ENCODE measurements at regions not wholly inside any gene's neighbourhood (a gene's known extent, or its start where the extent isn't known, plus 50 kb on each side); places are given as distances from the start of the nearest gene placed in this dataset.

DNA sequence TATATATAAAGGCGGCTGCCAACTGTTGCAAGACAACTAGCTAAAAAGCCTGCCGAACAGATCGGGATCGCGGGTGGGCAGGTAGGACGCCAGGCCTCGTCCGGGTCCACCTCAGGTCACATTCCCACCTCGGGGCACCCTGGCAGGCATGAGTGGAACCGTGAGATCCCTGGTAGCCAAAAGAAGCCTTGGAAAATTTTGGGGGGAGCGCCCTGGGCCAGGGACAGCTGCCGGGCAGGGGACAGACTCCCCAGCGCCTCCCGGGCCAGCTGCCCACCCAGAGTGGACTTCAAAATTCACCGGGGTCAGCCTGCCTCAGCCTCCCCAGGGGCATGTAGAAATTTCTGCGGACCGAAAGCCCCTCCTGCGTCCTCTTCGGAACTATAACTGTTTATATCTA, 760.9 kb downstream of the KCNJ18 start:
- no peak for DNase-seq

DNA sequence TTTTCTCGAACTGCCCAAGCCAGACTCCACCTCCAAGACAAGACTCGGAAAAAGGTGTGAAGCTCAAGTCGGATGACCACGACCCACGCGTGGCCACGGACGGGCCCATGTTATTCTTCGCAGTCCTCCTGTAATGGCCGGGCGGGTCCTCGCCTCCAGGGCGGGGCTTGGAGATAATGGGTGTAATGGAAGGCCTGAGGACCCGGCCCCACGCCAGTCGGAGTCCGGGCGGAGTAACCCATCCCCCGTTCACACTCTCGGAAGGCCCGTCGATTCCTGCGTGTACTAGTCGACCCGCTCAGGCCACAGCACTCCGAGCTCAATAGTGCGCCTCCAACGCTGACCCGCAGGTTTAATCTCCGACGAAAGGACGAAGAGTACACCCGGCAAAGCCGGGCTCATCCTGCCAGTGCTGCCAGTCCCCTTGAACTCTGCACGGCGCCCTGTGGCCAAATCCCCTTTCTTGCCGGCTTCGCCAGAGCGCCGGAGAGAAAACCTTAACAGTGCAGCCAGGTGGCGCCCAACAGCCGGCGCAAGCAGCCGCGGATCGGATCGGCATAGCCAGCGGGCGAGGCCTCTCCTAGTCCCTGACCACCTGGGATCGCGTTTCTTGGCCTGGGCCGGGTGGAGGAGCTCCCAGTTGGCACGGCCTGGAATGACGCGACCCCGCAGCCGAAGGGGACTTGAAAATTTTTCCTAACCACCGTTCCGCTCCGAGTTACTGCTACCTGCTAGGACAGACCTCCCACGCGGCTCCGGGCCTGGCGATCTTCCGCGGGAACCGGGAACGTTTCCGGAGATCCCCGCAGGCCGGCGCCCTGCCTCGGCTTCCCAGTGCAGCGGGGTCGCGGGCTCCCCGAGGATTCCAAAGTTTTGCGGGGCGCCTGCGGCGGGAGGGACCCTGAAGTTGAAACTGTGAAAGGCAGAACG, 762.0 kb downstream of the KCNJ18 start:
- DNase-seq, result no peak

DNA sequence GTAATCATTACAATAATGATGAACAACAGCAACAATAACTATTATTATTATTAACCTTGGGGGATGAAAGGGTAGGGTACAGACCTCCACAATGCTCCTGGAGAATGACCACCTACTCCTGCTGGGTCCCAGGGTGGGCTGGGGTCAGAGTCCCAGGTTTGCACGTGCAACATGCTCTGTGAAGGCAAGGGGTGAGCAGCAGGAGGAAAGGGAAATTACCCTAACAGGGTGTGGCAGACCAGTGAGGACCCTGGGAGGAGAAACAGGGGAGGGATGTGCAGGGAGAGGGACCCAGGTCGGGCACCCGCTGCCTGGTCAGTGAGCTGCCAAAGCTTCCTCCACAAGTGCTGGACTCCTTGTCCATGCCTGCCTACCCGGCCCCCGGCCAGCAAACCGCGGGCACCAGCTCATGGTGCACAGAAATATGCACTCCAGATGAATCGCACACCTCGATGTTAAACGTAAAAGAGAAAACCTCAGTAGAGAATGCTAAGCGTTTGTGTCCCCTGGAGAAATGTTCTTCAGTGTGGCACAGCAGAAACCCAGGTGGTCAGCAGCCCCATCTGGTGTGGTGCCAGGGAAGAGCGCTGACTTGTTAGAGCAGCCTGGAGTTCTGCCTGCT, 767.1 kb downstream of the KCNJ18 start:
- DNase-seq, result no peak

DNA sequence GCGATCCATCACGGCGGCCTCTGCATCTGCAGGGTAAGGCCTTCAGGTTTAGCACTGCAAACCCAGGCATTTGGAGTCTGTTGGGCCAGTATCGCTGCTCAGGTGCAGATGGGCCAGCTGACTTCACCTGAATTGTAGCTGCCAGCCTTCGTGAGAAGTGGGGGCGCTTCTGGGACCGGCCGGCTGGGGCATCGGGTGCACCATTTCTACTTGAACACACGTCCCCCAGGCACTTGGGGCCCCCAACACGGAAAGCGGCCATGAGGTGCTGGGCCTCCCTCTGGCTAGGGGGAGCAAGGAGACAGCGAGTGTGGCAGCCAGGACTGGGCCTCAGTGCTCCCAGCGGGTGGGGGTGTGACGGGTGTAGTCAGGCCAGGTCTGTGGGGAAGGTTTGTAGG, 767.6 kb downstream of the KCNJ18 start:
- no peak for DNase-seq

- DNase-seq, result no peak
These were observed 768.2 kb downstream of the KCNJ18 start for GRCh38 chr17:22460461-22461063.

- no peak for DNase-seq
These were observed 769.3 kb downstream of the KCNJ18 start for GRCh38 chr17:22461460-22462145.

GRCh38 chr17:22462461-22462860, 770.1 kb downstream of the KCNJ18 start:
- DNase-seq, result no peak

- no peak for DNase-seq
These were observed 771.0 kb downstream of the KCNJ18 start for GRCh38 chr17:22463110-22463850.

DNA sequence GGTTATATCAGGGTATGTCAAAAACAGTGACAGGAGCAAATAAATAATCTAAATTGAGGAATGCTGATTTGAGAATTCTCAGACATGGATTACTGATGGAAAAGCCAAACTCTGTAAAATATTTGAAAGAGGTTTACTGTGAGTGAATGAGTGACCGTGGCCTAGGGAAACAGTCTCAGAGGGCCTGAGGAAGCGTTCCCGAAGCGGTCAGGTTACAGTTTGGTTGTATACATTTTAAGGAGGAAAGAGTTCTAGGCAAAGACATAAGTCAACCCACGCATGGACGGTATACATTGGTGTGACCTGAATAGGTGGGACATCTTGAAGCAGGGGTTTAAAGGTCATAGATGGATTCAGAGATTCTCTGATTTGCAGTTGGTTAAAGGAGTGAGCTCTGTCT, 771.7 kb downstream of the KCNJ18 start:
- DNase-seq, result no peak

- no peak for DNase-seq
These were observed 775.4 kb downstream of the KCNJ18 start for GRCh38 chr17:22467720-22468119.

GRCh38 chr17:22469101-22469880, 777.0 kb downstream of the KCNJ18 start:
- DNase-seq, result no peak

DNA sequence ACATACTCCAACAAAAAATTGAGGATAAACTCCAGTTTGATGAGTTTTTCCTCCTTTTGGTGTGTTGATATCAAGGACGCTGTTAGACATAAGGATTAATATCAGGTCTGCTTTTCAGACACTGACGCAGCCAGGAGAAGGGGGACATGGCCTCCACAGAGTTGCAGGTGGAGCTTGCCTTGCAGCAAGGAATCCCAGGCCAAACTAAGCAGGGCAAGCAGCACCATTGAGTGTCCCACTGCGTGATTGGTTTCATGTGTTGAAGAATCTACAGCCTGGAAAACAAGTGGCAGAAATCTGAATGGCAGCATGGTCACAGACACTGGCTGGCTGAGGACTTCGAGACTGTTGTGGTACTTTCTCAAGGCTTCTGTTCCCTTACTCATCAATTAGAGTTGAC, 777.6 kb downstream of the KCNJ18 start:
- no peak for DNase-seq

GRCh38 chr17:22470411-22471175, 778.3 kb downstream of the KCNJ18 start:
- DNase-seq, result no peak

GRCh38 chr17:22484826-22485225, 792.5 kb downstream of the KCNJ18 start:
- DNase-seq, result no peak

- no peak for DNase-seq
These were observed 798.1 kb downstream of the KCNJ18 start for GRCh38 chr17:22490399-22490798.

GRCh38 chr17:22492331-22492730, 800.0 kb downstream of the KCNJ18 start:
- DNase-seq, result no peak

GRCh38 chr17:22496450-22496849, 804.1 kb downstream of the KCNJ18 start:
- no peak for DNase-seq

- no peak for DNase-seq
These were observed 811.1 kb downstream of the KCNJ18 start for GRCh38 chr17:22503322-22503899.

DNA sequence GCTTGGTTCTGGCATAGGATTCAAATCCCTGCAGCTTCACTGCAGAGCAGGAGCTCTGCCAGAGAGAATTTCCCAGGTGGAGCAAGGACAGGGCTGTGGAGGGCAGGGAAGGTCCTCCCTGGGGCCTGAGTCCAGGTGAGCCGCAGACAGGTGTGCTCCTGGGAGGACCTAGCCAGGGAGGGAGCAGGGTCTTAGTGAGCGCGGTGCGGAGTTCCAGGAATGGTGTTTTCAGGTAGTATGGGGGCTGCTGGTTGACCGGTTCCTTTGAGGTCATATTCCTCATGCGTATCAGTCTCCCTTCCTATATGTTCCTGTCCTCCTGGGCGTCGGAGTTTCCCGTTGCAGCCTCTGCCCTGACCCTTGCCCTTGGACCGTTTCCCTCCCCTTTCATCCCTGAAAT, 813.3 kb downstream of the KCNJ18 start:
- no peak for DNase-seq

DNA sequence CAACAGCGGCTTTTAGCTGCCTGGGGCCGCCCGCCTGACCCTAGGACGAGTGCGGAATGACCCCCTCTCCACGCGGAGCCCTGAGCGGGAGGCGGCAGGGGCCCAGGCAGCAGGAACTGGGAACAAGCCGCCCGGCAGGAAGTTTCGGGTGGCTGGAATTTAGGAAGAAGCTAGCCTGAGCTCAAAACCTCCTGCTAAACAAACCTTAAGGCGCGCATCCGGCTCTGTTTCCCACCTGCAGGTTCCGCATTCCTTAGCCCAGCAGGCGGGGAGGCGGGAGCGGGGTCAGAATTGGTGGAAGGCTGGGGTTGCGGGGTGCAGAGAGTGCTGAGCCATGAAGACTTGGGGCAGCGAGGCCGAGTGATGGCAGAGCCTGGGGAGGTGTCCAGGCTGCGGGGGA, 813.9 kb downstream of the KCNJ18 start:
- no peak for DNase-seq

DNA sequence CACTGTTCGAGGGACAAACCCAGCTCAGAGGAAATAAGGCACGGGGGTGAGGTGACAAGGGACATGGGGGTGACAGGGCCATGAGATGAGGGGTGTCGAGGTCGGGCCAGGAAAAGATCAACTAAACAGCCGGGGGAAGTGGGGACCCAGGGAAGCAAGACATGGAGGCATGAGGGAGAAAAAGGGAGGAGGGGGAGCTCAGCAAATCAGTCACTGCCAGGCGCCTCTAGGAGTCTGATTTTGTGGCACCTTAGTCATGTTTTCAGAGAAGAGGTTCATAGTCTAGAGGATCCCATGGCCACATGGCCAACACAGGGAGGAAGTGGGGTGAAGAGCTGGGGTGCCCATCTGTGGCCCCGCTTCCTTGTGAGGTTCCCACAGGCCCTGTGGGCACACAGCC, 814.5 kb downstream of the KCNJ18 start:
- DNase-seq, result no peak

All from NCI-H82 (cell line).